ENCODE measurements at regions not wholly inside any gene's neighbourhood (a gene's known extent, or its start where the extent isn't known, plus 50 kb on each side); places are given as distances from the start of the nearest gene placed in this dataset.

DNA sequence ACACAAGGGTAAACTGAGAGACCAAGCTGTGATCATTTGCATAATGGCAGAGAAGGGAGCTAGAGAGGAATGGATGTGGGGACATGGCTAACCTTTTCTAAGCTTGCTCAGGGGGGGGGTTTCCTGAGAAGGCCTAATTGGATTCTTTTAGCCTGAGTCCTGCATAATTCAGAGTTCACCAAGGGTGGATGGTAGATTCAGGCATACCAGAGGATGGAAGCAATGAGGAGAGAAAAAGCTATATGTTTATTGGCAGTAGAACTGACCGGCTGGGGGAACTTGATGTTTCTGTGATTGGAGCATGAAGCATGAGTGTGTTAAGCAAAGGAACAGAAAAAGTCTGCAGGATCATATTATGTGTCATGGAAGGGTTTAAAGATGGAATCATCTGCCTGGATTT, 65.9 kb upstream of the KLF12 start:
- TF ChIP-seq GABPA (IDR thresholded peaks at IDR 0.05; ENCODE audit: borderline replicate concordance, insufficient read depth, low read length) (no peak), CTCF (IDR thresholded peaks at IDR 0.05; ENCODE audit: control extremely low read depth in 1 of 3, insufficient read depth in 1 of 3, low read depth in 1 of 3, low read length in 3 of 3) (no peak), SIN3A (conservative IDR thresholded peaks at IDR 0.05 in 1 of 2, IDR thresholded peaks at IDR 0.05 in 1 of 2; ENCODE audit: low read depth in 1 of 2, low read length in 2 of 2) (no peak), POLR2A (IDR thresholded peaks at IDR 0.05; ENCODE audit: control extremely low read depth in 1 of 2, low read depth in 2 of 2, low read length in 2 of 2) (no peak)
